Neural crest cell (in vitro differentiated cells): ENCODE measurements at regions not wholly inside any gene's neighbourhood (a gene's known extent, or its start where the extent isn't known, plus 50 kb on each side); places are given as distances from the start of the nearest gene placed in this dataset.

Experiments
- DNase-seq: peaks from one replicate; pipeline ENCODE4 v3.0.0; 2021; ENCODE audit warnings: low read depth, mixed read lengths, low spot score
- H3K27ac Mint-ChIP-seq: one replicate; pipeline ENCODE4 v1.8.0; 2021; ENCODE audit warnings: mild to moderate bottlenecking, mixed read lengths; ENCODE audit not compliant: unreplicated experiment
- H3K27me3 Mint-ChIP-seq: 2 replicates; pipeline ENCODE4 v1.8.0; 2021; ENCODE audit warnings: low read depth, mild to moderate bottlenecking, mixed read lengths
- H3K36me3 Mint-ChIP-seq: 2 replicates; pipeline ENCODE4 v1.8.0; 2021; ENCODE audit warnings: low read depth, mild to moderate bottlenecking, mixed read lengths
- H3K4me1 Mint-ChIP-seq: 2 replicates; pipeline ENCODE4 v1.8.0; 2021; ENCODE audit warnings: mixed read lengths
- H3K4me3 Mint-ChIP-seq: one replicate; pipeline ENCODE4 v1.8.0; 2021; ENCODE audit warnings: mild to moderate bottlenecking, mixed read lengths
- H3K9me3 Mint-ChIP-seq: 2 replicates; pipeline ENCODE4 v1.8.0; 2021; ENCODE audit warnings: mixed read lengths
- TF ChIP-seq, protein P1 (sequence below): fragments of 200-600 bp; sonication (generic); conservative IDR thresholded peaks from 2 replicates; pipeline ENCODE4 v1.5.0; 2021; ENCODE audit warnings: antibody characterized with exemption, mild to moderate bottlenecking

DNA sequence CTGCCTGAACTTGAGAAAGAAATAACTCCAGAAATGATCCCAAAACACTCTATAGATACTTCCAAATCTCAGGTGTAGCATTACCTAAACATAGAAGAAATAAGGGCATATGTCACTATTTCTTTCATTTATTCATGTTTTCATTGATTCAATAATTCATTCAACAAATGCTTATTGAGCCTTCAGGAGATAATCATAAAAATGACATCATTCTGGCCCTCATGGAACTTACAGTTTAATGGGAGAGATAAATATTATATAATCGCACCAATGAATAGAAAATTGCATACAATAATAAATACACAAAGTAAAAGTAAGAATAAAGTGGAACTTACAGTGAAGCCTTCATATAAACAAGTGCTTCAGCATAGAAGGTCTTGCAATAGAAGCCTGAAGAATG lies 58.1 kb upstream of the NR2F2 start:
- no peak for DNase-seq
- Mint-ChIP-seq H3K27me3 (no peaks in the 10 kb centered on the region), H3K9me3 (peaks cover 6% of the 10 kb centered on the region), H3K27ac (no peak overlapping the region), H3K4me3 (no peak overlapping the region), H3K36me3 (peaks cover 53% of the 10 kb centered on the region), H3K4me1 (peaks cover 18% of the 10 kb centered on the region)
- TF ChIP-seq, protein P1, sequence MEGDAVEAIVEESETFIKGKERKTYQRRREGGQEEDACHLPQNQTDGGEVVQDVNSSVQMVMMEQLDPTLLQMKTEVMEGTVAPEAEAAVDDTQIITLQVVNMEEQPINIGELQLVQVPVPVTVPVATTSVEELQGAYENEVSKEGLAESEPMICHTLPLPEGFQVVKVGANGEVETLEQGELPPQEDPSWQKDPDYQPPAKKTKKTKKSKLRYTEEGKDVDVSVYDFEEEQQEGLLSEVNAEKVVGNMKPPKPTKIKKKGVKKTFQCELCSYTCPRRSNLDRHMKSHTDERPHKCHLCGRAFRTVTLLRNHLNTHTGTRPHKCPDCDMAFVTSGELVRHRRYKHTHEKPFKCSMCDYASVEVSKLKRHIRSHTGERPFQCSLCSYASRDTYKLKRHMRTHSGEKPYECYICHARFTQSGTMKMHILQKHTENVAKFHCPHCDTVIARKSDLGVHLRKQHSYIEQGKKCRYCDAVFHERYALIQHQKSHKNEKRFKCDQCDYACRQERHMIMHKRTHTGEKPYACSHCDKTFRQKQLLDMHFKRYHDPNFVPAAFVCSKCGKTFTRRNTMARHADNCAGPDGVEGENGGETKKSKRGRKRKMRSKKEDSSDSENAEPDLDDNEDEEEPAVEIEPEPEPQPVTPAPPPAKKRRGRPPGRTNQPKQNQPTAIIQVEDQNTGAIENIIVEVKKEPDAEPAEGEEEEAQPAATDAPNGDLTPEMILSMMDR: no peak

DNA sequence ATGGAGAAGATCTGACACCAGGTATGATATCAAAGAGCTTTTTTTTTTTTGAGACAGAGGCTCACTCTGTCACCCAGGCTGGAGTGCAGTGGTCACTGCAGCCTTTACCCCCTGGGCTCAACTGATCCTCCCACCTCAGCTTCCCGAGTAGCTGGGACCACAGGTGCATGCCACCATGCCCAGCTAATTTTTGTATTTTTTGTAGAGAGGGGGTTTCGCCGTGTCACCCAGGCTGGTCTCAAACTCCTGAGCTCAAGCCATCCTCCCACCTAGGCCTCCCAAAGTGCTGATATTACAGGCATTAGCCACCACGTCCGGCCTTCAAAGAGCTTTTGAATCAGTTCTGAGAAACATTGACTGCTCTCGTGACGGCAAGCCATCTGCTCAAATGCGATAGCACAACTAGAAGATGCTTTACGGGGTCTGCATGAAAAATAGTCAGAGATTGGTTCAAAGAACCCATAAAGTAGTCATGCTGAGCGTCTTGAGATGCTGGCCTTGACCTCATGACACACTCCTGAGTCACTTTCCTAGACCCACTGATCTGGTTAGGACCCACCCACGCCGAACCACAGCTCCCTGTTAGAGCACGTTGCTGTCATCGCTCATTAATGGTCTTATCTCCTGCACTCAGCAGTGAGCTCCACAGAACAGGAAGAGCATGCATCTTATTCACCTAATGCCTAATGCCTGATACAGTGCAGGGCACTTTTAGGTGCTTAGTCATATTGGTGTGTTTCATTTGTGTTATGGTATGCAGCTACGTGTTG lies 57.0 kb upstream of the NR2F2 start:
- no peak overlapping the region for H3K4me3 Mint-ChIP-seq
- TF ChIP-seq, protein P1: no peak
- DNase-seq: no peak
- no peaks in the 10 kb centered on the region for H3K27me3 Mint-ChIP-seq
- no peak overlapping the region for H3K27ac Mint-ChIP-seq
- H3K9me3 Mint-ChIP-seq: peaks cover 6% of the 10 kb centered on the region
- peaks cover 50% of the 10 kb centered on the region for H3K36me3 Mint-ChIP-seq
- peaks cover 7% of the 10 kb centered on the region for H3K4me1 Mint-ChIP-seq

- Mint-ChIP-seq H3K9me3 (peaks cover 6% of the 10 kb centered on the region), H3K36me3 (peaks cover 48% of the 10 kb centered on the region), H3K4me3 (no peak overlapping the region), H3K27me3 (no peaks in the 10 kb centered on the region), H3K4me1 (peaks cover 1% of the 10 kb centered on the region), H3K27ac (no peak overlapping the region)
- TF ChIP-seq, protein P1: no peak
- no peak for DNase-seq
These were observed 56.4 kb upstream of the NR2F2 start for GRCh38 chr15:96274087-96274440.

- Mint-ChIP-seq H3K4me3 (no peak overlapping the region), H3K4me1 (no peaks in the 10 kb centered on the region), H3K9me3 (peaks cover 6% of the 10 kb centered on the region), H3K27ac (no peak overlapping the region), H3K36me3 (peaks cover 50% of the 10 kb centered on the region), H3K27me3 (no peaks in the 10 kb centered on the region)
- no peak for DNase-seq
- TF ChIP-seq, protein P1: no peak
These were observed 55.8 kb upstream of the NR2F2 start for GRCh38 chr15:96274698-96275097.

- H3K36me3 Mint-ChIP-seq: peaks cover 51% of the 10 kb centered on the region
- H3K9me3 Mint-ChIP-seq: peaks cover 4% of the 10 kb centered on the region
- no peak for DNase-seq
- no peak overlapping the region for H3K27ac Mint-ChIP-seq
- no peaks in the 10 kb centered on the region for H3K27me3 Mint-ChIP-seq
- H3K4me1 Mint-ChIP-seq: no peaks in the 10 kb centered on the region
- no peak overlapping the region for H3K4me3 Mint-ChIP-seq
- TF ChIP-seq, protein P1: no peak
These were observed 53.9 kb upstream of the NR2F2 start for GRCh38 chr15:96276438-96277210.
